Epithelial cell of esophagus (primary cell): ENCODE measurements at regions not wholly inside any gene's neighbourhood (a gene's known extent, or its start where the extent isn't known, plus 50 kb on each side); places are given as distances from the start of the nearest gene placed in this dataset.

Experiments
- DNase-seq: peaks from one replicate; pipeline ENCODE4 v3.0.0; 2010; ENCODE audit warnings: low read depth
- H3K4me3 ChIP-seq: 2 replicates; pipeline ENCODE4 v1.5.1; 2011; ENCODE audit warnings: mild to moderate bottlenecking, low read length, control low read depth
- CTCF ChIP-seq: IDR thresholded peaks from 2 replicates; pipeline ENCODE4 v1.5.1; 2011; ENCODE audit warnings: low read depth, mild to moderate bottlenecking, low read length, control low read depth, inconsistent platforms; ENCODE audit not compliant: insufficient read depth; ENCODE audit errors: missing control alignments

GRCh38 chr5:2686321-2687124 lies 65.0 kb downstream of the IRX2 start:
- peak overlapping the region; percentile 1 for H3K4me3 ChIP-seq
- DNase-seq: peak; percentile 66
- peak; percentile 20 for TF ChIP-seq CTCF

GRCh38 chr5:2685651-2686272 lies 65.7 kb downstream of the IRX2 start:
- TF ChIP-seq CTCF: no peak
- peak; percentile 77 for DNase-seq
- H3K4me3 ChIP-seq: no peak overlapping the region

- DNase-seq: no peak
- TF ChIP-seq CTCF: no peak
- H3K4me3 ChIP-seq: no peak overlapping the region
Observed at GRCh38 chr5:2684606-2685005, 66.9 kb downstream of the IRX2 start.

- no peak for TF ChIP-seq CTCF
- no peak overlapping the region for H3K4me3 ChIP-seq
- DNase-seq: no peak
Observed at GRCh38 chr5:2683720-2684119, 67.8 kb downstream of the IRX2 start.

- H3K4me3 ChIP-seq: no peak overlapping the region
- TF ChIP-seq CTCF: no peak
- DNase-seq: no peak
Observed at GRCh38 chr5:2681476-2681875, 70.0 kb downstream of the IRX2 start.

GRCh38 chr5:2680979-2681378 lies 70.5 kb downstream of the IRX2 start:
- no peak overlapping the region for H3K4me3 ChIP-seq
- TF ChIP-seq CTCF: no peak
- DNase-seq: no peak

GRCh38 chr5:2677689-2678088 lies 73.8 kb downstream of the IRX2 start:
- no peak for TF ChIP-seq CTCF
- DNase-seq: no peak

More at GRCh38 chr5:2677689-2678088, 73.8 kb downstream of the IRX2 start:
- H3K4me3 ChIP-seq: no peak overlapping the region
